RWPE2 (cell line): ENCODE measurements at regions not wholly inside any gene's neighbourhood (a gene's known extent, or its start where the extent isn't known, plus 50 kb on each side); places are given as distances from the start of the nearest gene placed in this dataset.

Experiments
- ATAC-seq: fragments of 200-7000 bp; cut with Tn5 transposase; 3 replicates; pipeline ENCODE4 v1.9.1; 2021; ENCODE audit warnings: low read depth
- DNase-seq: peaks from one replicate; pipeline ENCODE4 v3.0.0-alpha.2; 2020; ENCODE audit warnings: low spot score
- H3K27ac ChIP-seq: fragments of 450-650 bp; 2 replicates; pipeline ENCODE4 v1.5.1; 2017; ENCODE audit warnings: mild to moderate bottlenecking; ENCODE audit not compliant: poor library complexity, severe bottlenecking
- H3K27me3 ChIP-seq: fragments of 250-450 bp; sonication (Bioruptor Pico); 2 replicates; pipeline ENCODE4 v1.5.1; 2021; ENCODE audit warnings: mild to moderate bottlenecking, moderate library complexity; ENCODE audit not compliant: insufficient read depth, poor library complexity, severe bottlenecking
- H3K36me3 ChIP-seq: fragments of 250-450 bp; sonication (Bioruptor Pico); 2 replicates; pipeline ENCODE4 v1.5.1; 2020; ENCODE audit warnings: low read depth, mild to moderate bottlenecking, moderate library complexity
- H3K4me1 ChIP-seq: fragments of 250-450 bp; sonication (Bioruptor Pico); 2 replicates; pipeline ENCODE4 v1.5.1; 2021; ENCODE audit warnings: mild to moderate bottlenecking, moderate library complexity; ENCODE audit not compliant: insufficient read depth, poor library complexity, severe bottlenecking
- H3K4me3 ChIP-seq: fragments of 250-450 bp; sonication (Bioruptor Pico); 2 replicates; pipeline ENCODE4 v1.5.1; 2021; ENCODE audit warnings: mild to moderate bottlenecking, moderate library complexity; ENCODE audit not compliant: severe bottlenecking
- H3K9me3 ChIP-seq: fragments of 250-450 bp; sonication (Bioruptor Pico); 2 replicates; pipeline ENCODE4 v1.5.1; 2021; ENCODE audit warnings: mild to moderate bottlenecking, moderate library complexity; ENCODE audit not compliant: severe bottlenecking
- TF ChIP-seq, protein P1 (sequence below): fragments of 450-650 bp; IDR thresholded peaks from one replicate; pipeline ENCODE4 v1.5.1; 2017; ENCODE audit warnings: mild to moderate bottlenecking, moderate library complexity; ENCODE audit not compliant: poor library complexity, severe bottlenecking

DNA sequence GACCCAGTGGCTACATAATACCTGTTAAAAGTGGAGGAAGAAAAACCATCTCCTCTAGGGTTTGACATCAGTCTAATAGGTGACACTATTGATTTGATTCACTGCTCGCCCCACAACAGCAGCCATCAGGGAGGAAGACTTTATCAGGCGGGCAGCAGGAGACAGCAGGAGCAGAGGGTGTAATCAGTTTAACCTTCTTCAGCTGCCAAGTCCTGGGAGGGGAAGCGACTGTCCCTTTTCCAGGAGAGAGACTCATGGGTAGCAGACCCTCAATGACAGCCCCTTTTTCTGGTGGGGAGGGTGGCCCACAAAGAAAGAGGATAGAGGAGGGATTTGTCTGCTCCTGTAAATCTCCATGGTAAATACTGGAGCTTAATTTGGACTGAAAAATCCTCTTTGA lies 291.8 kb downstream of the HAPSTR1 start:
- Histone ChIP-seq H3K36me3 (no peaks in the 10 kb centered on the region), H3K4me1 (no peaks in the 10 kb centered on the region), H3K27ac (no peak overlapping the region), H3K4me3 (no peak overlapping the region), H3K27me3 (no peaks in the 10 kb centered on the region), H3K9me3 (no peaks in the 10 kb centered on the region)
- DNase-seq: no peak
- no peak for ATAC-seq
- TF ChIP-seq, protein P1, sequence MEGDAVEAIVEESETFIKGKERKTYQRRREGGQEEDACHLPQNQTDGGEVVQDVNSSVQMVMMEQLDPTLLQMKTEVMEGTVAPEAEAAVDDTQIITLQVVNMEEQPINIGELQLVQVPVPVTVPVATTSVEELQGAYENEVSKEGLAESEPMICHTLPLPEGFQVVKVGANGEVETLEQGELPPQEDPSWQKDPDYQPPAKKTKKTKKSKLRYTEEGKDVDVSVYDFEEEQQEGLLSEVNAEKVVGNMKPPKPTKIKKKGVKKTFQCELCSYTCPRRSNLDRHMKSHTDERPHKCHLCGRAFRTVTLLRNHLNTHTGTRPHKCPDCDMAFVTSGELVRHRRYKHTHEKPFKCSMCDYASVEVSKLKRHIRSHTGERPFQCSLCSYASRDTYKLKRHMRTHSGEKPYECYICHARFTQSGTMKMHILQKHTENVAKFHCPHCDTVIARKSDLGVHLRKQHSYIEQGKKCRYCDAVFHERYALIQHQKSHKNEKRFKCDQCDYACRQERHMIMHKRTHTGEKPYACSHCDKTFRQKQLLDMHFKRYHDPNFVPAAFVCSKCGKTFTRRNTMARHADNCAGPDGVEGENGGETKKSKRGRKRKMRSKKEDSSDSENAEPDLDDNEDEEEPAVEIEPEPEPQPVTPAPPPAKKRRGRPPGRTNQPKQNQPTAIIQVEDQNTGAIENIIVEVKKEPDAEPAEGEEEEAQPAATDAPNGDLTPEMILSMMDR: no peak

DNA sequence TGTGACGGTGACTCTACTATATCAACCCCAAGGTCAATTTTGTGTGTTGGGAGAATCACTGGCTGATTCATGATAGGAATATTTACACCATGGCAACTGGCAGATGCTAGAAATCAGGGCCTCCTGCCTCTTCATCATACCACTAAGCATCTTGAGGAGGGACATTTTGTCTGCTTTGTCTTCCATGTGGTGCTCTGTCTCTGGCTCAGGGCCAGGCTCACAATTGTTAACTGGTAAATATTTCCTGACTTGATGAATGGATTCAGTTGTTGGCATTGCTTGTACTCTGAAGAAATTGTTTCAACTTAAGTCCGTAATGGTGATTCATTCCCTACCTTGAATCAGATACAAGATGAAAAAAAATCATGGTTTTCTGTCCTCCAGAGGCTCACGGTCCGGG lies 292.7 kb downstream of the HAPSTR1 start:
- DNase-seq (no peak), ATAC-seq (no peak)
- Histone ChIP-seq H3K36me3 (no peaks in the 10 kb centered on the region), H3K27ac (no peak overlapping the region), H3K4me1 (no peaks in the 10 kb centered on the region), H3K27me3 (no peaks in the 10 kb centered on the region), H3K4me3 (no peak overlapping the region), H3K9me3 (no peaks in the 10 kb centered on the region)
- TF ChIP-seq, protein P1: no peak

- Histone ChIP-seq H3K27me3 (no peaks in the 10 kb centered on the region), H3K4me1 (no peaks in the 10 kb centered on the region), H3K4me3 (no peak overlapping the region), H3K36me3 (no peaks in the 10 kb centered on the region), H3K9me3 (no peaks in the 10 kb centered on the region), H3K27ac (no peak overlapping the region)
- TF ChIP-seq, protein P1: no peak
- no peak for DNase-seq
- no peak for ATAC-seq
Measured at GRCh38 chr16:9389543-9390207, 298.2 kb downstream of the HAPSTR1 start.

GRCh38 chr16:9392956-9393355 lies 301.5 kb downstream of the HAPSTR1 start:
- DNase-seq: no peak
- ATAC-seq: no peak
- TF ChIP-seq, protein P1: no peak

DNA sequence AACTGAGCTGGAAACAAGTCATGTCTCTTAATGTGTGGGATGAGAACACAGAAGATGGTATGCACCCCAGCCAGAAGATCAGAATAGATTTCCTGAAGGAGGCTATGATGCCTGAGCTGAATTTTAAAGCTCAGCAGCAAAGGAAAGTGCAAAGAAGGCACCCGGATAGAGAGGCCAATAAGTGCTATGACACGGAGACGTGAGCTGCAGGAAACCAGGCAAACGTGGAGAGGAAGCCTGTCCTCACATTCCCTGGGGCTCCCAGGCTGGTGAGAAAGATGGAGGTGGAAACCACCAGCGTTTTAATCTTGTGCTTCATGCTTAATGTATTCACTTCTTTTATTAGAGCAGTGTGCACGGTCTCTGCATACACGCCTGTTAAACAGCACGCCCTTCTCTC lies 302.1 kb downstream of the HAPSTR1 start:
- Histone ChIP-seq H3K27me3 (no peaks in the 10 kb centered on the region), H3K9me3 (no peaks in the 10 kb centered on the region), H3K27ac (no peak overlapping the region), H3K36me3 (no peaks in the 10 kb centered on the region), H3K4me1 (no peaks in the 10 kb centered on the region), H3K4me3 (no peak overlapping the region)
- TF ChIP-seq, protein P1: no peak
- DNase-seq (no peak), ATAC-seq (no peak)

More at GRCh38 chr16:9392956-9393355, 301.5 kb downstream of the HAPSTR1 start:
- no peaks in the 10 kb centered on the region for H3K36me3 ChIP-seq
- no peaks in the 10 kb centered on the region for H3K27me3 ChIP-seq
- H3K27ac ChIP-seq: no peak overlapping the region
- no peaks in the 10 kb centered on the region for H3K4me1 ChIP-seq
- H3K4me3 ChIP-seq: no peak overlapping the region
- no peaks in the 10 kb centered on the region for H3K9me3 ChIP-seq
